ENCODE measurements at regions not wholly inside any gene's neighbourhood (a gene's known extent, or its start where the extent isn't known, plus 50 kb on each side); places are given as distances from the start of the nearest gene placed in this dataset.
A peak's percentile ranks its signal among the peaks of the same experiment; 100 is the strongest.

- no peak overlapping the region for H3K4me3 ChIP-seq (ENCODE audit: extremely low read depth in 1 of 4, insufficient read depth in 2 of 4, low read depth in 3 of 4, low read length in 4 of 4)
- H4K20me1 ChIP-seq (replicated peaks in 1 of 2; ENCODE audit: control insufficient read depth in 1 of 2, insufficient read depth in 2 of 2, low read length in 2 of 2) = no peaks in the 10 kb centered on the region
- no peak overlapping the region for H3K4ac ChIP-seq (replicated peaks; ENCODE audit: insufficient read length, low read depth, low read length)
- H3K23me2 ChIP-seq (ENCODE audit: low read depth, low read length) = no peaks in the 10 kb centered on the region; the same call in 1 of the 2 replicates
- TF ChIP-seq TAF7 (optimal IDR thresholded peaks at IDR 0.05; ENCODE audit: borderline replicate concordance, low read depth, low read length) (no peak), JUND (IDR thresholded peaks at IDR 0.05; ENCODE audit: low read length) (no peak), SIX5 (IDR thresholded peaks at IDR 0.05; ENCODE audit: low read depth, low read length) (no peak), SP2 (IDR thresholded peaks at IDR 0.05; ENCODE audit: low read length) (no peak), RNF2 (IDR thresholded peaks at IDR 0.05; ENCODE audit: borderline replicate concordance, low read depth, low read length, missing control alignments, poor library complexity, severe bottlenecking) (no peak)
- no peak overlapping the region for H4K8ac ChIP-seq (ENCODE audit: extremely low read depth, insufficient read depth, low read length)
- H3K4me2 ChIP-seq (ENCODE audit: insufficient read depth in 1 of 2, low read depth in 2 of 2, low read length in 2 of 2) = no peak overlapping the region
- peak in 1 of 2 experiments; percentile 10 for DNase-seq (ENCODE audit: low read depth in 1 of 2, low spot score in 2 of 2)
- no peak overlapping the region for H3K27ac ChIP-seq (ENCODE audit: low read depth, low read length)
- H3K27me3 ChIP-seq (replicated peaks in 1 of 4; ENCODE audit: control insufficient read depth in 3 of 4, extremely low read depth in 1 of 4, insufficient read depth in 3 of 4, low read length in 3 of 4) = no peaks in the 10 kb centered on the region; a peak in 1 of 7 replicates
- ChIA-PET POLR2A (ENCODE audit: partially characterized antibody) (no interaction called here), CTCF (ENCODE audit: partially characterized antibody) (interaction anchor here (1.3 kb wide), 1 partner anchor 15 kb away, joined by 4 read pairs; no protein-coding TSS in a partner anchor)
- H4K5ac ChIP-seq (ENCODE audit: insufficient read length, low read depth, low read length) = no peak overlapping the region
- no peak overlapping the region for H3K14ac ChIP-seq (ENCODE audit: insufficient read length)
- no peak overlapping the region for H2BK12ac ChIP-seq (ENCODE audit: low read depth, low read length)
- no peaks in the 10 kb centered on the region for H3K79me1 ChIP-seq (ENCODE audit: low read depth, low read length)
- H3K56ac ChIP-seq (replicated peaks; ENCODE audit: insufficient read length, low read depth, low read length) = no peak overlapping the region
- H2AFZ ChIP-seq (ENCODE audit: low read length) = no peak overlapping the region
- no peaks in the 10 kb centered on the region for H3K9me3 ChIP-seq (ENCODE audit: insufficient read depth in 2 of 2, low read depth in 1 of 2, low read length in 1 of 2)
- 87% methylated on average over 6 of the region's 6 CpGs; no CpG with 5 or more reads in 1 of the 2 experiments for WGBS, 2 experiments (ENCODE audit: extremely low coverage in 1 of 2, insufficient coverage in 1 of 2, insufficient read length in 1 of 2, insufficient replicate concordance in 2 of 2, low coverage in 1 of 2, low lambda C conversion rate in 2 of 2, missing lambda C conversion rate in 1 of 2)
- FAIRE-seq = no peak
- H3K4me1 ChIP-seq (replicated peaks in 1 of 4; ENCODE audit: control insufficient read depth in 3 of 4, insufficient read depth in 4 of 4, low read length in 3 of 4) = no peaks in the 10 kb centered on the region; a peak in 1 of 7 replicates
- H3K18ac ChIP-seq (ENCODE audit: extremely low read depth, low read length) = no peak overlapping the region
- no peak overlapping the region for H2BK5ac ChIP-seq (ENCODE audit: low read depth, low read length)
- no peak overlapping the region for H2BK15ac ChIP-seq (ENCODE audit: low read length)
- no peak overlapping the region for H2BK120ac ChIP-seq (replicated peaks; ENCODE audit: low read depth, low read length)
- no peak overlapping the region for H4K91ac ChIP-seq (replicated peaks; ENCODE audit: insufficient read length, low read length)
- H3K79me2 ChIP-seq (ENCODE audit: control insufficient read depth in 1 of 2, insufficient read depth in 2 of 2, low read length in 2 of 2) = no peaks in the 10 kb centered on the region
- H3K36me3 ChIP-seq (ENCODE audit: control insufficient read depth in 2 of 4, insufficient read depth in 4 of 4, low read length in 3 of 4) = no peaks in the 10 kb centered on the region
- H2AK5ac ChIP-seq (ENCODE audit: low read depth, low read length) = no peak overlapping the region
- no peak overlapping the region for H3K23ac ChIP-seq (ENCODE audit: insufficient read length)
- H2BK20ac ChIP-seq (ENCODE audit: low read length) = no peak overlapping the region
- no peak overlapping the region for H3K9ac ChIP-seq (replicated peaks in 1 of 4; ENCODE audit: extremely low read depth in 1 of 4, low read depth in 3 of 4, low read length in 3 of 4)
These were observed 269.8 kb downstream of the SKAP2 start for GRCh38 chr7:26594553-26594952.
